ENCODE measurements at regions not wholly inside any gene's neighbourhood (a gene's known extent, or its start where the extent isn't known, plus 50 kb on each side); places are given as distances from the start of the nearest gene placed in this dataset.

- H3K36me3 ChIP-seq (ENCODE audit: control insufficient read depth in 2 of 3, insufficient read depth in 3 of 3, low read length in 3 of 3), result no peaks in the 10 kb centered on the region
- H3K27me3 ChIP-seq (ENCODE audit: control insufficient read depth, insufficient read depth, low read length), result no peaks in the 10 kb centered on the region
- H3K4me1 ChIP-seq (ENCODE audit: control insufficient read depth in 2 of 3, insufficient read depth in 2 of 3, low read depth in 1 of 3, low read length in 3 of 3), result no peaks in the 10 kb centered on the region
- no peak overlapping the region for H3K9ac ChIP-seq (ENCODE audit: low read length in 3 of 3)
- intact Hi-C loops (cut with DNase I), result no loop called here
- DNase-seq (no peak), FAIRE-seq (no peak)
- H3K27ac ChIP-seq (ENCODE audit: low read depth in 2 of 2, low read length in 2 of 2), result no peak overlapping the region
- no peak for TF ChIP-seq CTCF (IDR thresholded peaks at IDR 0.05; ENCODE audit: borderline replicate concordance, extremely low read depth, insufficient read depth)
- H3K4me3 ChIP-seq (ENCODE audit: low read length in 3 of 3), result no peak overlapping the region
- peaks cover 0 to 2% (median 0%) of the 10 kb centered on the region in 3 donors for H3K9me3 ChIP-seq (ENCODE audit: control insufficient read depth in 2 of 3, insufficient read depth in 1 of 3, low read length in 3 of 3)
Observed at GRCh38 chr10:94198324-94198723, 164.4 kb downstream of the NOC3L start.

GRCh38 chr10:94199565-94199964 lies 163.2 kb downstream of the NOC3L start:
- FAIRE-seq, result no peak
- intact Hi-C loops (cut with DNase I), result no loop called here

GRCh38 chr10:94200146-94200837 lies 162.4 kb downstream of the NOC3L start:
- TF ChIP-seq CTCF (IDR thresholded peaks at IDR 0.05; ENCODE audit: borderline replicate concordance, extremely low read depth, insufficient read depth), result no peak
- FAIRE-seq (no peak), DNase-seq (no peak)
- no peaks in the 10 kb centered on the region for H3K27me3 ChIP-seq (ENCODE audit: control insufficient read depth, insufficient read depth, low read length)
- no peak overlapping the region for H3K27ac ChIP-seq (ENCODE audit: low read depth in 2 of 2, low read length in 2 of 2)
- no peaks in the 10 kb centered on the region for H3K9me3 ChIP-seq (ENCODE audit: control insufficient read depth in 2 of 3, insufficient read depth in 1 of 3, low read length in 3 of 3)
- no peak overlapping the region for H3K9ac ChIP-seq (ENCODE audit: low read length in 3 of 3)
- intact Hi-C loops (cut with DNase I), result no loop called here
- no peak overlapping the region for H3K4me3 ChIP-seq (ENCODE audit: low read length in 3 of 3)
- no peaks in the 10 kb centered on the region for H3K4me1 ChIP-seq (ENCODE audit: control insufficient read depth in 2 of 3, insufficient read depth in 2 of 3, low read depth in 1 of 3, low read length in 3 of 3)
- H3K36me3 ChIP-seq (ENCODE audit: control insufficient read depth in 2 of 3, insufficient read depth in 3 of 3, low read length in 3 of 3), result no peaks in the 10 kb centered on the region

More at GRCh38 chr10:94199565-94199964, 163.2 kb downstream of the NOC3L start:
- DNase-seq, result no peak
- Histone ChIP-seq H3K4me3 (ENCODE audit: low read length in 3 of 3) (no peak overlapping the region), H3K4me1 (ENCODE audit: control insufficient read depth in 2 of 3, insufficient read depth in 2 of 3, low read depth in 1 of 3, low read length in 3 of 3) (no peaks in the 10 kb centered on the region), H3K9me3 (ENCODE audit: control insufficient read depth in 2 of 3, insufficient read depth in 1 of 3, low read length in 3 of 3) (no peaks in the 10 kb centered on the region), H3K27me3 (ENCODE audit: control insufficient read depth, insufficient read depth, low read length) (no peaks in the 10 kb centered on the region), H3K27ac (ENCODE audit: low read depth in 2 of 2, low read length in 2 of 2) (no peak overlapping the region), H3K36me3 (ENCODE audit: control insufficient read depth in 2 of 3, insufficient read depth in 3 of 3, low read length in 3 of 3) (no peaks in the 10 kb centered on the region), H3K9ac (ENCODE audit: low read length in 3 of 3) (no peak overlapping the region)
- TF ChIP-seq CTCF (IDR thresholded peaks at IDR 0.05; ENCODE audit: borderline replicate concordance, extremely low read depth, insufficient read depth), result no peak
